ENCODE measurements at regions not wholly inside any gene's neighbourhood (a gene's known extent, or its start where the extent isn't known, plus 50 kb on each side); places are given as distances from the start of the nearest gene placed in this dataset.

GRCh38 chr9:16106021-16106571, 553.3 kb downstream of the CCDC171 start:
- DNase-seq, result no peak

GRCh38 chr9:16112116-16112515, 559.3 kb downstream of the CCDC171 start:
- no peaks in the 10 kb centered on the region for H3K27me3 ChIP-seq
- H3K4me3 ChIP-seq, result no peak overlapping the region
- WGBS (ENCODE audit: insufficient coverage, low coverage, low lambda C conversion rate, missing lambda C conversion rate), result 84% methylated on average over 6 of the region's 6 CpGs
- ATAC-seq (no peak), DNase-seq (no peak)
- intact Hi-C loops (cut with DNase I), result no loop called here
- H3K27ac ChIP-seq, result no peak overlapping the region
- TF ChIP-seq CTCF (IDR thresholded peaks at IDR 0.05), result no peak
- no peaks in the 10 kb centered on the region for H3K36me3 ChIP-seq
- H3K4me1 ChIP-seq, result no peaks in the 10 kb centered on the region
- H3K9me3 ChIP-seq, result no peaks in the 10 kb centered on the region

More at GRCh38 chr9:16106021-16106571, 553.3 kb downstream of the CCDC171 start:
- Histone ChIP-seq H3K4me1 (no peaks in the 10 kb centered on the region), H3K27ac (no peak overlapping the region), H3K27me3 (no peaks in the 10 kb centered on the region), H3K36me3 (no peaks in the 10 kb centered on the region), H3K4me3 (no peak overlapping the region), H3K9me3 (no peaks in the 10 kb centered on the region)
- TF ChIP-seq CTCF (IDR thresholded peaks at IDR 0.05) (no peak), POLR2A (IDR thresholded peaks at IDR 0.05) (no peak)
- intact Hi-C loops (cut with DNase I), result no loop called here
- 71% methylated on average over 7 of the region's 9 CpGs for WGBS (ENCODE audit: insufficient coverage, low coverage, low lambda C conversion rate, missing lambda C conversion rate)
- no peak for ATAC-seq

GRCh38 chr9:16115994-16116393, 563.2 kb downstream of the CCDC171 start:
- Histone ChIP-seq H3K27me3 (no peaks in the 10 kb centered on the region), H3K36me3 (no peaks in the 10 kb centered on the region), H3K4me1 (no peaks in the 10 kb centered on the region), H3K4me3 (no peak overlapping the region), H3K9me3 (no peaks in the 10 kb centered on the region), H3K27ac (no peak overlapping the region)
- intact Hi-C loops (cut with DNase I), result no loop called here
- 63% methylated on average over 1 of the region's 1 CpG for WGBS (ENCODE audit: insufficient coverage, low coverage, low lambda C conversion rate, missing lambda C conversion rate)
- ATAC-seq, result no peak
- no peak for TF ChIP-seq CTCF (IDR thresholded peaks at IDR 0.05)
- no peak for TF ChIP-seq POLR2A (IDR thresholded peaks at IDR 0.05)
- no peak for DNase-seq

GRCh38 chr9:16118043-16118442, 565.2 kb downstream of the CCDC171 start:
- H3K27me3 ChIP-seq, result no peaks in the 10 kb centered on the region
- WGBS (ENCODE audit: insufficient coverage, low coverage, low lambda C conversion rate, missing lambda C conversion rate), result 75% methylated on average over 2 of the region's 2 CpGs
- H3K36me3 ChIP-seq, result no peaks in the 10 kb centered on the region
- ATAC-seq, result no peak
- H3K9me3 ChIP-seq, result no peaks in the 10 kb centered on the region
- H3K27ac ChIP-seq, result no peak overlapping the region
- TF ChIP-seq CTCF (IDR thresholded peaks at IDR 0.05), result no peak
- TF ChIP-seq POLR2A (IDR thresholded peaks at IDR 0.05), result no peak
- DNase-seq, result no peak
- intact Hi-C loops (cut with DNase I), result no loop called here
- H3K4me3 ChIP-seq, result no peak overlapping the region
- H3K4me1 ChIP-seq, result no peaks in the 10 kb centered on the region

Measured in right lobe of liver (tissue), 6 donors.